IMR-90 (cell line): ENCODE measurements at regions not wholly inside any gene's neighbourhood (a gene's known extent, or its start where the extent isn't known, plus 50 kb on each side); places are given as distances from the start of the nearest gene placed in this dataset.

ENCODE experiments used
- ATAC-seq: fragments of 200-7000 bp; cut with Tn5 transposase; 2 replicates; pipeline ENCODE4 v1.9.1; 2020; ENCODE audit warnings: low read depth, mild to moderate bottlenecking, moderate library complexity
- BruUV-seq: library from RNA; stranded (reverse); fragments of 400-500 nt; replicated peaks from 2 replicates; lab custom pipeline; 2021; lab: Mats Ljungman, UMichigan
- CTCF ChIA-PET: fragments of 300-600 bp; formaldehyde crosslinking; extraction: SDS; loops from one replicate; lab custom pipeline; 2021; ENCODE audit warnings: antibody characterized with exemption; lab: Yijun Ruan, JAX
- POLR2A ChIA-PET: fragments of 300-600 bp; sonication (Branson Sonifier 250); formaldehyde crosslinking; loops from one replicate; lab custom pipeline; 2022; ENCODE audit warnings: antibody characterized with exemption; ENCODE audit not compliant: unreplicated experiment; lab: Charles Lee
- DNase-seq: peaks from one replicate; pipeline ENCODE4 v3.0.0; 2013
- H2AFZ ChIP-seq: replicated peaks from 2 replicates; pipeline ENCODE3; 2013; ENCODE audit warnings: low read length, mild to moderate bottlenecking; ENCODE audit not compliant: poor library complexity
- H2AK5ac ChIP-seq: 2 replicates; pipeline ENCODE4 v1.6.1; 2013; ENCODE audit warnings: low read depth, low read length, inconsistent platforms
- H2AK9ac ChIP-seq: replicated peaks from 2 replicates; pipeline ENCODE3; 2013; ENCODE audit warnings: mild to moderate bottlenecking, low read depth, low read length, moderate library complexity; ENCODE audit not compliant: poor library complexity
- H2BK120ac ChIP-seq: 2 replicates; pipeline ENCODE4 v1.6.1; 2013; ENCODE audit warnings: low read depth, low read length, inconsistent platforms
- H2BK15ac ChIP-seq: 3 replicates; pipeline ENCODE4 v1.6.1; 2013; ENCODE audit warnings: low read depth, low read length, inconsistent platforms
- H2BK20ac ChIP-seq: 2 replicates; pipeline ENCODE4 v1.6.1; 2013; ENCODE audit warnings: low read depth, mild to moderate bottlenecking, inconsistent platforms, low read length, moderate library complexity
- H2BK5ac ChIP-seq: 2 replicates; pipeline ENCODE4 v1.6.1; 2013; ENCODE audit warnings: mild to moderate bottlenecking, low read depth, low read length, inconsistent platforms; ENCODE audit not compliant: poor library complexity, severe bottlenecking
- H3K14ac ChIP-seq: replicated peaks from 2 replicates; pipeline ENCODE4 v1.6.1; 2013; ENCODE audit warnings: low read depth, low read length, inconsistent platforms
- H3K18ac ChIP-seq: 2 replicates; pipeline ENCODE4 v1.6.1; 2013; ENCODE audit warnings: low read depth, low read length, control low read depth
- H3K23ac ChIP-seq: 2 replicates; pipeline ENCODE4 v1.6.1; 2013; ENCODE audit warnings: low read depth, low read length, inconsistent platforms
- H3K27ac ChIP-seq: 2 replicates; pipeline ENCODE4 v1.5.1; 2013; ENCODE audit warnings: mild to moderate bottlenecking, control low read depth, low read length; ENCODE audit not compliant: insufficient read depth
- H3K27me3 ChIP-seq: 2 replicates; pipeline ENCODE4 v1.6.1; 2013; ENCODE audit warnings: low read length; ENCODE audit not compliant: control insufficient read depth, insufficient read depth
- H3K36me3 ChIP-seq: 2 replicates; pipeline ENCODE4 v1.6.1; 2013; ENCODE audit warnings: low read length, mixed read lengths; ENCODE audit not compliant: control insufficient read depth, insufficient read depth
- H3K4ac ChIP-seq: 2 replicates; pipeline ENCODE4 v1.6.1; 2013; ENCODE audit warnings: low read depth, low read length, inconsistent platforms
- H3K4me1 ChIP-seq: 2 replicates; pipeline ENCODE4 v1.6.1; 2013; ENCODE audit warnings: low read length, mixed read lengths; ENCODE audit not compliant: control insufficient read depth, insufficient read depth
- H3K4me2 ChIP-seq: 2 replicates; pipeline ENCODE4 v1.6.1; 2013; ENCODE audit warnings: low read depth, mild to moderate bottlenecking, control low read depth, low read length, moderate library complexity
- H3K4me3 ChIP-seq: 2 replicates; pipeline ENCODE4 v1.5.1; 2013; ENCODE audit warnings: low read depth, mild to moderate bottlenecking, control low read depth, low read length, moderate library complexity; ENCODE audit not compliant: insufficient read depth
- H3K56ac ChIP-seq: 2 replicates; pipeline ENCODE4 v1.6.1; 2013; ENCODE audit warnings: low read length, inconsistent platforms; ENCODE audit not compliant: insufficient read depth; ENCODE audit errors: extremely low read depth
- H3K79me1 ChIP-seq, 2 experiments: 2 replicates each; pipeline ENCODE4 v1.6.1; 2013; ENCODE audit warnings: low read length in 2 of 2, inconsistent platforms in 1 of 2, low read depth in 1 of 2
- H3K9ac ChIP-seq: 2 replicates; pipeline ENCODE4 v1.6.1; 2013; ENCODE audit warnings: low read depth, low read length, control low read depth
- H3K9me1 ChIP-seq: 2 replicates; pipeline ENCODE4 v1.6.1; 2013; ENCODE audit warnings: low read length, inconsistent platforms; ENCODE audit not compliant: insufficient read depth
- H3K9me3 ChIP-seq: 2 replicates; pipeline ENCODE4 v1.6.1; 2013; ENCODE audit warnings: low read length; ENCODE audit not compliant: control insufficient read depth, insufficient read depth
- H4K20me1 ChIP-seq: 2 replicates; pipeline ENCODE4 v1.6.1; 2013; ENCODE audit warnings: low read length, inconsistent platforms; ENCODE audit not compliant: insufficient read depth
- H4K5ac ChIP-seq: 2 replicates; pipeline ENCODE4 v1.6.1; 2013; ENCODE audit warnings: mild to moderate bottlenecking, low read depth, low read length, control low read depth
- H4K8ac ChIP-seq, 2 experiments: 2 replicates each; pipeline ENCODE4 v1.6.1; 2013; ENCODE audit warnings: low read depth in 2 of 2, low read length in 2 of 2, control low read depth in 1 of 2, inconsistent platforms in 1 of 2
- H4K91ac ChIP-seq: 2 replicates; pipeline ENCODE4 v1.6.1; 2013; ENCODE audit warnings: low read depth, low read length, inconsistent platforms; ENCODE audit not compliant: insufficient read depth
- CHD1 ChIP-seq: IDR thresholded peaks from 2 replicates; pipeline ENCODE4 v1.6.1; 2012; ENCODE audit warnings: low read depth, low read length, improper control_type of control experiment
- MAZ ChIP-seq: IDR thresholded peaks from 2 replicates; pipeline ENCODE4 v1.6.1; 2012; ENCODE audit warnings: low read depth, mild to moderate bottlenecking, low read length, improper control_type of control experiment, moderate library complexity, borderline replicate concordance
- RFX5 ChIP-seq: IDR thresholded peaks from 2 replicates; pipeline ENCODE4 v1.8.0; 2012; ENCODE audit warnings: low read depth, mild to moderate bottlenecking, low read length, moderate library complexity
- WGBS, 2 experiments: methylation state at CpG; one replicate each; pipeline versions ENCODE4 v1.1.5 to v1.1.7; 2013; ENCODE audit warnings: missing lambda C conversion rate in 2 of 2; ENCODE audit not compliant: insufficient read length in 1 of 2; ENCODE audit errors: extremely low coverage in 2 of 2; 5-methylcytosine and 5-hydroxymethylcytosine counted together
- dilution Hi-C: fragments of 300-500 bp; cut with HindIII; formaldehyde crosslinking; loops from one replicate; pipeline ENCODE4 v1.14.3; 2018; ENCODE audit warnings: low sequenced_read_pairs; ENCODE audit not compliant: unreplicated experiment
- in situ Hi-C: fragments of 300-500 bp; cut with MboI; formaldehyde crosslinking; loops from 3 replicates; pipeline ENCODE4 v1.14.3; 2019; ENCODE audit warnings: low sequenced_read_pairs, inconsistent platforms, mixed read lengths
- intact Hi-C: fragments of 100-400 bp; cut with micrococcal nuclease; formaldehyde crosslinking; loops from 2 replicates; pipeline ENCODE4 v1.10.0; 2022
- TF ChIP-seq, protein P1 (sequence below): fragments of 150-350 bp; IDR thresholded peaks from 2 replicates; pipeline ENCODE4 v1.6.1; 2016; ENCODE audit warnings: low read depth, mild to moderate bottlenecking, low read length, moderate library complexity, borderline replicate concordance

DNA sequence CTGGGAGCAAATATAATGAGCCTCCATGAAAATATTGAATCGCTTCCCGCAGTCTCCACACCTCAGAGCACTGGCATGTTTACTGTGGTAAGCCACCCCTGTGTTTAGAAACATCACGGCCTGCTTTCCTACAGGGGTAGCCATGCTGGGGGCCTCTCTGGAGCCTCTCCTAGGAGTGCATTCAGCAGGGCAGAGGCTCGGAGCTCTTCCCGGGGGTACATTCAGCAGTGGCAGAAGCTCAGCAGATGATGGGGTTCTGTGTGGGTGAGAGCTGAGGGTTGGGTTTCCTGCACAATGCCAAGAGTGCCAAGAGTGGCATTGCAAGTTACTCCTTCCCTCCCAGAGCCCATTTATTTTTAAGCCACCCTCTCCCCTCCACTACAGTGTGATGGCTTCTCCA is 386.6 kb downstream of the SEC14L1 start:
- CTCF ChIA-PET: no interaction called here
- dilution Hi-C loops (no loop called here), intact Hi-C loops (no loop called here)

More for the DNA sequence above, 386.6 kb downstream of the SEC14L1 start:
- DNase-seq: no peak
- Histone ChIP-seq H2BK15ac (no peak overlapping the region), H3K56ac (no peak overlapping the region), H4K8ac (no peak overlapping the region), H2BK120ac (no peak overlapping the region), H3K9me3 (peaks cover 6% of the 10 kb centered on the region), H2BK20ac (no peak overlapping the region), H3K36me3 (no peaks in the 10 kb centered on the region), H3K9me1 (no peaks in the 10 kb centered on the region), H3K79me1 (no peaks in the 10 kb centered on the region), H4K5ac (no peak overlapping the region), H3K27ac (no peak overlapping the region), H3K4ac (no peak overlapping the region), H2AK5ac (no peak overlapping the region), H3K23ac (no peak overlapping the region), H3K4me1 (no peaks in the 10 kb centered on the region), H3K9ac (no peak overlapping the region), H2AFZ (no peak overlapping the region), H4K91ac (no peak overlapping the region), H3K4me3 (no peak overlapping the region), H3K18ac (no peak overlapping the region), H2BK5ac (no peak overlapping the region), H3K4me2 (no peak overlapping the region), H3K14ac (no peak overlapping the region), H3K27me3 (peaks cover 37% of the 10 kb centered on the region), H2AK9ac (no peak overlapping the region), H4K20me1 (no peaks in the 10 kb centered on the region)
- 60% methylated on average over 1 of the region's 5 CpGs; no CpG with 5 or more reads in 1 of the 2 experiments for WGBS, 2 experiments
- in situ Hi-C loops: no loop called here
- no TSS peak for BruUV-seq
- no peak for TF ChIP-seq CHD1
- TF ChIP-seq MAZ: no peak
- TF ChIP-seq, protein P1, sequence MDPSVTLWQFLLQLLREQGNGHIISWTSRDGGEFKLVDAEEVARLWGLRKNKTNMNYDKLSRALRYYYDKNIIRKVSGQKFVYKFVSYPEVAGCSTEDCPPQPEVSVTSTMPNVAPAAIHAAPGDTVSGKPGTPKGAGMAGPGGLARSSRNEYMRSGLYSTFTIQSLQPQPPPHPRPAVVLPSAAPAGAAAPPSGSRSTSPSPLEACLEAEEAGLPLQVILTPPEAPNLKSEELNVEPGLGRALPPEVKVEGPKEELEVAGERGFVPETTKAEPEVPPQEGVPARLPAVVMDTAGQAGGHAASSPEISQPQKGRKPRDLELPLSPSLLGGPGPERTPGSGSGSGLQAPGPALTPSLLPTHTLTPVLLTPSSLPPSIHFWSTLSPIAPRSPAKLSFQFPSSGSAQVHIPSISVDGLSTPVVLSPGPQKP: no peak
- no peak for TF ChIP-seq RFX5
- POLR2A ChIA-PET: interaction anchor here (0.5 kb wide), 1 partner anchor 8 kb away, joined by 4 read pairs; no protein-coding TSS in a partner anchor
- no peak for ATAC-seq
